ENCODE measurements at regions not wholly inside any gene's neighbourhood (a gene's known extent, or its start where the extent isn't known, plus 50 kb on each side); places are given as distances from the start of the nearest gene placed in this dataset.

- DNase-seq: no peak
These were observed 1313.5 kb upstream of the WWC1 start for GRCh38 chr5:166977911-166978422.

- DNase-seq: no peak
These were observed 1312.0 kb upstream of the WWC1 start for GRCh38 chr5:166979307-166979895.

GRCh38 chr5:166980666-166981065 lies 1310.8 kb upstream of the WWC1 start:
- DNase-seq: no peak

- no peak for DNase-seq
These were observed 1309.2 kb upstream of the WWC1 start for GRCh38 chr5:166982226-166982625.

- DNase-seq: no peak
These were observed 1299.8 kb upstream of the WWC1 start for GRCh38 chr5:166991601-166992000.

- DNase-seq: no peak
These were observed 1299.3 kb upstream of the WWC1 start for GRCh38 chr5:166992108-166992507.

GRCh38 chr5:166992874-166993722 lies 1298.3 kb upstream of the WWC1 start:
- DNase-seq: no peak

GRCh38 chr5:166994226-166994625 lies 1297.2 kb upstream of the WWC1 start:
- no peak for DNase-seq

GRCh38 chr5:167001246-167001645 lies 1290.2 kb upstream of the WWC1 start:
- no peak for DNase-seq

- no peak for DNase-seq
These were observed 1282.7 kb upstream of the WWC1 start for GRCh38 chr5:167008705-167009104.

- DNase-seq: no peak
These were observed 1280.2 kb upstream of the WWC1 start for GRCh38 chr5:167011196-167011595.

GRCh38 chr5:167012123-167013034 lies 1279.1 kb upstream of the WWC1 start:
- DNase-seq: no peak

- no peak for DNase-seq
These were observed 1276.9 kb upstream of the WWC1 start for GRCh38 chr5:167014401-167015056.

- DNase-seq: no peak
These were observed 1271.0 kb upstream of the WWC1 start for GRCh38 chr5:167020418-167020817.

GRCh38 chr5:167029488-167029887 lies 1262.0 kb upstream of the WWC1 start:
- no peak for DNase-seq

GRCh38 chr5:167030500-167031120 lies 1260.8 kb upstream of the WWC1 start:
- no peak for DNase-seq

- DNase-seq: no peak
These were observed 1254.9 kb upstream of the WWC1 start for GRCh38 chr5:167036585-167036984.

GRCh38 chr5:167049043-167049663 lies 1242.3 kb upstream of the WWC1 start:
- DNase-seq: no peak

GRCh38 chr5:167049771-167050567 lies 1241.5 kb upstream of the WWC1 start:
- DNase-seq: no peak

- DNase-seq: no peak
These were observed 1240.7 kb upstream of the WWC1 start for GRCh38 chr5:167050568-167051401.
